ENCODE measurements at regions not wholly inside any gene's neighbourhood (a gene's known extent, or its start where the extent isn't known, plus 50 kb on each side); places are given as distances from the start of the nearest gene placed in this dataset.

- H3K4me3 Mint-ChIP-seq, result no peak overlapping the region
- no peak overlapping the region for H3K27ac Mint-ChIP-seq
- no peaks in the 10 kb centered on the region for H3K9me3 Mint-ChIP-seq
- H3K4me1 Mint-ChIP-seq, result no peaks in the 10 kb centered on the region
- H3K27me3 Mint-ChIP-seq (ENCODE audit: low read depth, poor library complexity), result peaks cover 3% of the 10 kb centered on the region
- no peak for TF ChIP-seq CTCF (IDR thresholded peaks at IDR 0.05)
- no peak for DNase-seq
- no peaks in the 10 kb centered on the region for H3K36me3 Mint-ChIP-seq (ENCODE audit: low read depth)
Measured at GRCh38 chr7:116443646-116444045, 55.9 kb upstream of the CAV2 start.

GRCh38 chr7:116445447-116446211 lies 53.9 kb upstream of the CAV2 start:
- H3K27me3 Mint-ChIP-seq (ENCODE audit: low read depth, poor library complexity), result peaks cover 3% of the 10 kb centered on the region
- no peaks in the 10 kb centered on the region for H3K9me3 Mint-ChIP-seq
- no peak for DNase-seq
- TF ChIP-seq CTCF (IDR thresholded peaks at IDR 0.05), result no peak
- no peaks in the 10 kb centered on the region for H3K36me3 Mint-ChIP-seq (ENCODE audit: low read depth)
- no peaks in the 10 kb centered on the region for H3K4me1 Mint-ChIP-seq
- H3K4me3 Mint-ChIP-seq, result no peak overlapping the region
- H3K27ac Mint-ChIP-seq, result no peak overlapping the region

GRCh38 chr7:116446212-116446855 lies 53.2 kb upstream of the CAV2 start:
- no peak for DNase-seq
- Mint-ChIP-seq H3K27ac (no peak overlapping the region), H3K27me3 (ENCODE audit: low read depth, poor library complexity) (peaks cover 3% of the 10 kb centered on the region), H3K4me1 (no peaks in the 10 kb centered on the region), H3K4me3 (no peak overlapping the region), H3K9me3 (no peaks in the 10 kb centered on the region), H3K36me3 (ENCODE audit: low read depth) (no peaks in the 10 kb centered on the region)
- TF ChIP-seq CTCF (IDR thresholded peaks at IDR 0.05), result no peak

GRCh38 chr7:116447436-116447835 lies 52.1 kb upstream of the CAV2 start:
- Mint-ChIP-seq H3K9me3 (no peaks in the 10 kb centered on the region), H3K27me3 (ENCODE audit: low read depth, poor library complexity) (peaks cover 3% of the 10 kb centered on the region), H3K36me3 (ENCODE audit: low read depth) (no peaks in the 10 kb centered on the region), H3K4me1 (no peaks in the 10 kb centered on the region), H3K4me3 (no peak overlapping the region), H3K27ac (no peak overlapping the region)
- no peak for DNase-seq
- TF ChIP-seq CTCF (IDR thresholded peaks at IDR 0.05), result no peak

GRCh38 chr7:116447966-116448839 lies 51.3 kb upstream of the CAV2 start:
- H3K36me3 Mint-ChIP-seq (ENCODE audit: low read depth), result no peaks in the 10 kb centered on the region
- no peaks in the 10 kb centered on the region for H3K4me1 Mint-ChIP-seq
- DNase-seq, result no peak

More at GRCh38 chr7:116447966-116448839, 51.3 kb upstream of the CAV2 start:
- Mint-ChIP-seq H3K4me3 (no peak overlapping the region), H3K9me3 (no peaks in the 10 kb centered on the region), H3K27ac (no peak overlapping the region), H3K27me3 (ENCODE audit: low read depth, poor library complexity) (peaks cover 3% of the 10 kb centered on the region)
- no peak for TF ChIP-seq CTCF (IDR thresholded peaks at IDR 0.05)

Measured in nephron progenitor cell (in vitro differentiated cells).